ENCODE measurements at regions not wholly inside any gene's neighbourhood (a gene's known extent, or its start where the extent isn't known, plus 50 kb on each side); places are given as distances from the start of the nearest gene placed in this dataset.

DNA sequence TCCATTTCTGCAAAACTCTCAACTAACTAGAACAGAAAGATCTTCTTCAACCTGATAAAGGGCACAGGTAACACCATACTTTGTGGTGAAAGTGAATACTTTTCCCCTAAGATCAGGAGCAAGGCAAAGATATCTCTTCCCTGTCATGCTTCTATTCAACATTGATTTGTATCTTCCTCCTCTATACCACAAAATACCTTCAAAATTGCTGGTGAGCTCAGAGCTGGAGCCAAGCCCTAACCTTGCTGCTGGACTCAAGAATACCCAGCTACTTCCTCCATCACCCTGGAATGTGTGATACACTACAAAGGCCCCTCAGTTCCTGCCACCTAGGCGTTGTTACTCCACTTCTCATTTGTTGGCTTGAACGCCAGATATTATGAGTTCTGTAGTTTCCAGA, 499.0 kb downstream of the ACTL7B start:
- no peaks in the 10 kb centered on the region for H3K9me3 ChIP-seq (replicated peaks; ENCODE audit: control insufficient read depth, insufficient read depth, low read length)
- FAIRE-seq (no peak), DNase-seq (ENCODE audit: low read depth, low spot score) (no peak)
- no peak overlapping the region for H3K4me2 ChIP-seq (ENCODE audit: insufficient read depth, low read length)
- H3K4me3 ChIP-seq (replicated peaks in 1 of 3; ENCODE audit: insufficient read depth in 1 of 3, low read depth in 1 of 3, low read length in 3 of 3) = no peak overlapping the region
- H3K9ac ChIP-seq (replicated peaks; ENCODE audit: extremely low read depth, insufficient read depth, low read length) = no peak overlapping the region
- no peaks in the 10 kb centered on the region for H3K4me1 ChIP-seq (ENCODE audit: control insufficient read depth, extremely low read depth, insufficient read depth, low read length)
- H3K27me3 ChIP-seq (ENCODE audit: control insufficient read depth in 2 of 2, insufficient read depth in 2 of 2, low read length in 2 of 2) = no peaks in the 10 kb centered on the region
- ChIA-PET CTCF (no interaction called here), POLR2A (no interaction called here)
- no peak overlapping the region for H3K27ac ChIP-seq (ENCODE audit: insufficient read depth, low read depth, low read length)
- intact Hi-C loops (cut with micrococcal nuclease) (no loop called here), dilution Hi-C loops (cut with MboI; ENCODE audit: extremely low pct_ligation_motif_present, low sequenced_read_pairs) (no loop called here)
- no peaks in the 10 kb centered on the region for H4K20me1 ChIP-seq (replicated peaks; ENCODE audit: control insufficient read depth, extremely low read depth, insufficient read depth, low read length)
- no peaks in the 10 kb centered on the region for H3K79me2 ChIP-seq (ENCODE audit: control insufficient read depth, insufficient read depth, low read length)
- no TSS peak for BruUV-seq (replicated peaks)
- no peaks in the 10 kb centered on the region for H3K9me1 ChIP-seq (replicated peaks; ENCODE audit: control insufficient read depth, extremely low read depth, insufficient read depth, low read length)
- no peaks in the 10 kb centered on the region for H3K36me3 ChIP-seq (ENCODE audit: control insufficient read depth in 2 of 2, extremely low read depth in 1 of 2, insufficient read depth in 2 of 2, low read length in 2 of 2)
- TF ChIP-seq POLR2A (IDR thresholded peaks at IDR 0.05; ENCODE audit: low read depth, low read length) (no peak), FOS (IDR thresholded peaks at IDR 0.05; ENCODE audit: borderline replicate concordance, insufficient read depth, low read length) (no peak), JUN (IDR thresholded peaks at IDR 0.05; ENCODE audit: borderline replicate concordance, insufficient read depth, insufficient read length, low read depth) (no peak), POLR2AphosphoS5 (IDR thresholded peaks at IDR 0.05; ENCODE audit: insufficient read depth, low read depth, low read length) (no peak), GATA2 (IDR thresholded peaks at IDR 0.05; ENCODE audit: insufficient read depth, insufficient read length, low read depth, low read length) (no peak), MAX (IDR thresholded peaks at IDR 0.05; ENCODE audit: insufficient read depth, insufficient read length) (no peak), EZH2 (IDR thresholded peaks at IDR 0.05; ENCODE audit: borderline replicate concordance, low read depth, low read length, severe bottlenecking) (no peak), MYC (IDR thresholded peaks at IDR 0.05; ENCODE audit: low read depth, low read length) (no peak)
- TF ChIP-seq, protein P1, sequence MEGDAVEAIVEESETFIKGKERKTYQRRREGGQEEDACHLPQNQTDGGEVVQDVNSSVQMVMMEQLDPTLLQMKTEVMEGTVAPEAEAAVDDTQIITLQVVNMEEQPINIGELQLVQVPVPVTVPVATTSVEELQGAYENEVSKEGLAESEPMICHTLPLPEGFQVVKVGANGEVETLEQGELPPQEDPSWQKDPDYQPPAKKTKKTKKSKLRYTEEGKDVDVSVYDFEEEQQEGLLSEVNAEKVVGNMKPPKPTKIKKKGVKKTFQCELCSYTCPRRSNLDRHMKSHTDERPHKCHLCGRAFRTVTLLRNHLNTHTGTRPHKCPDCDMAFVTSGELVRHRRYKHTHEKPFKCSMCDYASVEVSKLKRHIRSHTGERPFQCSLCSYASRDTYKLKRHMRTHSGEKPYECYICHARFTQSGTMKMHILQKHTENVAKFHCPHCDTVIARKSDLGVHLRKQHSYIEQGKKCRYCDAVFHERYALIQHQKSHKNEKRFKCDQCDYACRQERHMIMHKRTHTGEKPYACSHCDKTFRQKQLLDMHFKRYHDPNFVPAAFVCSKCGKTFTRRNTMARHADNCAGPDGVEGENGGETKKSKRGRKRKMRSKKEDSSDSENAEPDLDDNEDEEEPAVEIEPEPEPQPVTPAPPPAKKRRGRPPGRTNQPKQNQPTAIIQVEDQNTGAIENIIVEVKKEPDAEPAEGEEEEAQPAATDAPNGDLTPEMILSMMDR (IDR thresholded peaks at IDR 0.05; ENCODE audit: extremely low read depth in 1 of 2, insufficient read depth in 1 of 2, low read depth in 1 of 2, low read length in 2 of 2) = no peak
- no peak overlapping the region for H2AFZ ChIP-seq (ENCODE audit: low read depth, low read length)

Data from endothelial cell of umbilical vein (primary cell).